Hematopoietic multipotent progenitor cell treated with erythropoietin and hydrocortisone succinate and interleukin-3 and kit ligand, for 15 days (in vitro differentiated cells): ENCODE measurements at regions not wholly inside any gene's neighbourhood (a gene's known extent, or its start where the extent isn't known, plus 50 kb on each side); places are given as distances from the start of the nearest gene placed in this dataset.
"Not testable (repeated sequence)": the region's sequence is repeated elsewhere in the genome, so short reads cannot be mapped to it uniquely, and the experiment has no call there.

ENCODE experiments used
- DNase-seq: peaks from one replicate; pipeline ENCODE4 v3.0.0-alpha.2; 2015; ENCODE audit warnings: low spot score

- DNase-seq, result no peak
Observed at GRCh38 chr3:104935613-104936012, 431.1 kb upstream of the ALCAM start.

GRCh38 chr3:104939196-104939595 is 427.5 kb upstream of the ALCAM start:
- no peak for DNase-seq

- DNase-seq, result no peak
Observed at GRCh38 chr3:104941785-104942184, 424.9 kb upstream of the ALCAM start.

DNA sequence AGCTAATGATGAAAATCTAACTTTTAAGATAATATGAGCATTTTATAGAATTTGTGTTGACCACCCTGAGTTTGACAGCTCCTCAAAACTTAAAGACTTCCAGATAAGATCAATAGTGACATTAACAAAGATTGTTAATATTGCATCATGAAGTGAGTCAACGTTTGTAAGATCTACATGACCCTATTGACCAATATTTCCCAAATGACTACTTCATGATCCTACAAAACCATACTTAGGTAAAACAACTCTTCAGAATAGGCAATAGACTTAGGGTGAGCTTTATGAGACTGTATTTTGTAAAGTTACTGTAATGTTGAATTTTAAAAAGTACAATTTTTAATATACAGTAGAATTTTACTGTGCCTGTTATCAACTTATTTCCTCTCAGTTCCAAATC is 422.7 kb upstream of the ALCAM start:
- DNase-seq, result no peak

DNA sequence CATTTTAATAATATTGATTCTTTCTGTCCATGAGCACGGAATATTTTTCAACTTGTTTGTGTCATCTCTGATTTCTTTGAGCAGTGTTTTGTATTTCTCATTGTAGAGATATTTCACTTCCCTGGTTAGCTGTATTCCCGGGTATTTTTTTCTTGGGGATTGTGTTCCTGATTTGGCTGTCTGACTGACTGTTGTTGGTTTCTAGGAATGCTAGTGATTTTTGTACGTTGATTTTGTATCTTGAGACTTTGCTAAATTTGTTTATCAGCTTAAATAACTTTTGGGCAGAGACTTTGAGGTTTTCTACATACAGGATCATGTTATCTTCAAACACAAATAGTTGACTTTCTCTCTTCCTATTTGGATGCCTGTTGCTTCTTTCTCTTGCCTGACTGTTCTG is 418.8 kb upstream of the ALCAM start:
- no peak for DNase-seq

GRCh38 chr3:104949810-104950209 is 416.9 kb upstream of the ALCAM start:
- not testable (repeated sequence) for DNase-seq

DNA sequence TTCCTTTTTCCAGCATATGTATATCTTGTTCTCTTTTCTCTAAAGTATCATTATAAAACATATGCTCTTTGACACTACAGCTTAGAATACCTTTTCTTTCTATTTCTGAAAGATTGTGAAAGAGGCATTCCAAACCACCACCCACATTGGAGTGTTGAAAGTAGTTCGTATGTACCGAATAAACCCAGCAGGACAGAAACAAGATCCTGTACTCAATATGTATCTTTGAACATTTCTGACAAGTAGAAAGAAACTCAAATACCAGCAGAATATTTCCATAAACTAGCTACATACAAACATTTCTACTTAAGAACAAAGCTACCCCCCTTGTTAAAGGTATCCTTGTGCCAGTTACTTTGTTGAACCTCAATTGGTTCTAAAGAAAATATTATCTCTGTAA is 415.3 kb upstream of the ALCAM start:
- DNase-seq, result no peak

- DNase-seq, result no peak
Observed at GRCh38 chr3:104952146-104952972, 414.4 kb upstream of the ALCAM start.

- no peak for DNase-seq
Observed at GRCh38 chr3:104956620-104957345, 409.9 kb upstream of the ALCAM start.

- no peak for DNase-seq
Observed at GRCh38 chr3:104960579-104960978, 406.1 kb upstream of the ALCAM start.

DNA sequence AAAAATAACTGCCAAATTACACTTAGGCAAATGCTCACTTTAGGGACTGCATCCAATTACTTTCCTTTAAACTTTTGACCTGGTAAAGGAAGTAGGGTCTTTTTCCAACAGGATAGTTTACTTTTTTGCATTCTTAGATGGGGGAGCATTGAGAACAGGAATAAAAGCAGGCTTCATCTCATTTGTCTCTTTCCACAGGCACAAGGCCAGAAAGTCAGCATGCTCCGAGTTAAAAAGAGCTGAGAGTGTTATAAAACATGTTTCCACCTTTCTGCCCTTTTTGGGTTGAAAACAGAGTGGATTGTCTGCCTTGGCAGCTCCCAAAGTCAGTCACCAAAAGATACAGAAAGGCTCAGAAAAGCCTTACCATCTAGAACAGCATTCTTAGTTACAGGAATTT is 404.9 kb upstream of the ALCAM start:
- no peak for DNase-seq

- DNase-seq, result no peak
Observed at GRCh38 chr3:104974316-104974715, 392.4 kb upstream of the ALCAM start.

GRCh38 chr3:104977719-104978118 is 389.0 kb upstream of the ALCAM start:
- DNase-seq, result no peak

GRCh38 chr3:104982130-104982529 is 384.6 kb upstream of the ALCAM start:
- DNase-seq, result no peak

DNA sequence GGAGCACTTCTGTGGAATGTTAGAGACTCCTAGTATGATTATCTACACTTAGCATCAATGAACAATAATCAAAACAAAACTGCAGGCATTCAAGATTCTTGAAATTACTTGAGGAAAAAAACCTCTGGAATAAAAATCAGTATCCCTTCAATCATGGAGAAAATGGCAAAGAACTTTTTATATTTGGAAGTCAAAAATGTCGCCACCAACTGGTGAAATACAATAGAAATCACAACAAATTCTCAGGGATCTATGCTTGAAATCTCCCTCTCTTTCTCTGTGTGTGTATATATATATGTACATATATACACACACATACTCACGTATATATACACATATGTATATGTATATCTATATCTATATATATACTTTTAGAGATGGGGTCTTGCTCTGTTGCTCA is 378.9 kb upstream of the ALCAM start:
- no peak for DNase-seq

GRCh38 chr3:104988496-104988895 is 378.2 kb upstream of the ALCAM start:
- DNase-seq, result no peak

GRCh38 chr3:104989878-104990277 is 376.8 kb upstream of the ALCAM start:
- no peak for DNase-seq

DNA sequence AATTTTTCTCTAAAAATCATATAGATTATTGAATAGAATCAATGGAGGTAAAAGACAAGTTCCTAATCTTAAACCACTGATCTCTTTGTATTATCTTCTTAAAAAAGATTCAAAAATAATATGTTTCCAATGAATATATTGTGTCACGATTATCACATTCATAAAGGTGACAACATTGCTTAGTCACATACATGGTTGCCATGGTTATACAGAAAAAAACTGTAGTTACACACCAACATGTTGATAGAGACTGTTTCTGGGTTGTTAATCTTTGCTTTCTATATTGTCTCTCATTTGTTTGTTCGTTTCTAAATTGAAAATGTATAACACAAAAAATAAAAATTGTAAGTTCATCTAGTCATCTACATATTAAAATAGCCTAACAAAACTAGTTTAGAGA is 376.0 kb upstream of the ALCAM start:
- DNase-seq, result no peak

DNA sequence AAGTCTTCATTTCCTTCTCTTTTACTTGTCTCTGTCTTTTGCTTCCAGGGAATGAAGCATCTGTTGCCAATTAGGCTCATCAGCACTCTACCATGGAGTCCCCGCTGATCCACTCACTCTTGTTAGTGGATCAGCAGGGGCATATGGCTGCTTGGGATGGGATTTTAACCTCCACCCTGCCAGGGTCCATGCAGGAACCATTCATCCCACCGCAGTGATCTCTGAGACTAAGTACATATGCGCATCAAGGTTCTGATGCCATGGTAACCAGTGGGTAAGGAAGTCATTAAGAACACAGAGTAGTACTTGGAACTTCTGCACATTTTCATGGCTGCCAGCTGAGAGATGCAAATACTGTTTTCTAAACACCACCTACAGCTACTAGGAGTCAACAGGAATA is 374.0 kb upstream of the ALCAM start:
- DNase-seq, result no peak

GRCh38 chr3:105006164-105006563 is 360.5 kb upstream of the ALCAM start:
- DNase-seq, result no peak

DNA sequence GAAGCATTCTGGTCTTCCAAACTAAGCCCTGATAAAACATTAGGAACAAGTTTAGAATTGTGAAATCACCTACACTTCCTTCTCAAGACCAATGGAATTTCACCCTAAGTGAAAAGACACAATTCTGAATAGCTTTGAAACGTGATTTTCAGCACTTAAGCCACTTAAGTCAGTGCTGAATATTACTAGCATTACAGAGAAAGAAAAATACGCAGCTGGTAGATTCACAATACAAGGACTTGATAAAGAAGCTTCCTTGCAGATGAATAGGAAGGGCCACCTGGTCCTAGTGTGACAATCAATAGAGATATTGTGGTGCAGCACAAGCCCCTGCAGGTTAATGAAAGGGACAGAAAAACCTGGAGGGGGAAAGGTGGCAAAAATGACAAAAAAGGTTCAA is 353.1 kb upstream of the ALCAM start:
- no peak for DNase-seq

DNA sequence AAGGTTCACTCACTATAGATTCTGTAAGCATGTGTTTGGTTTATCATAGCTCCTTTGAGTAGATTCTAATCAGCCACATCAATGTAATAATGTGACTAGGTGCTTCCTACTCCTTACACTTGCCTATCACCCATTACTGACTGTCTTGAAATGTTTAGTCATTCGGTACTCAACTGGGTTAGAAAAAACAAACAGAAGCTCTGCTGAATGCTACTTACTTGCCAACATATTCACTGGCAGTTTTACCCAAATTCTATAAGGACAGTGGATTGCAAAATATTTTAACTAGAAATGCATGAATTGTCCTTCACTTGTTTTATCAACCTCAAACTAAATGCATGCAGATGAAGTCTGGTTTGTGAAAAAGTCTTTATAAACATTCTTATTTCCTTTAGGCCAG is 352.1 kb upstream of the ALCAM start:
- no peak for DNase-seq

GRCh38 chr3:105022813-105023212 is 343.9 kb upstream of the ALCAM start:
- no peak for DNase-seq

- DNase-seq, result no peak
Observed at GRCh38 chr3:105030211-105030610, 336.5 kb upstream of the ALCAM start.
